Stimulated activated CD4-positive, alpha-beta T cell treated with anti-CD3 and anti-CD28 coated beads, Interleukin-4, amount 100 ng/mL, for 1 hour (primary cell): ENCODE measurements at regions not wholly inside any gene's neighbourhood (a gene's known extent, or its start where the extent isn't known, plus 50 kb on each side); places are given as distances from the start of the nearest gene placed in this dataset.

Experiments
- DNase-seq: peaks from one replicate; pipeline ENCODE4 v3.0.0-alpha.2; 2020

- DNase-seq = no peak
These were observed 50.0 kb upstream of the LYVE1 start for GRCh38 chr11:10618490-10618889.
